Eye (tissue), 1 donor: ENCODE measurements at regions not wholly inside any gene's neighbourhood (a gene's known extent, or its start where the extent isn't known, plus 50 kb on each side); places are given as distances from the start of the nearest gene placed in this dataset.

ENCODE experiments used
- DNase-seq: peaks from one replicate; pipeline ENCODE4 v3.0.0-alpha.2; 2015

GRCh38 chr2:48912110-48912509 is 156.6 kb upstream of the LHCGR start:
- DNase-seq = peak; percentile 13

- no peak for DNase-seq
Measured at GRCh38 chr2:48910961-48911360, 155.4 kb upstream of the LHCGR start.

GRCh38 chr2:48906633-48907032 is 151.1 kb upstream of the LHCGR start:
- peak; percentile 14 for DNase-seq

- DNase-seq = no peak
Measured at GRCh38 chr2:48905696-48906095, 150.2 kb upstream of the LHCGR start.

- no peak for DNase-seq
Measured at GRCh38 chr2:48902521-48902920, 147.0 kb upstream of the LHCGR start.

- DNase-seq = no peak
Measured at GRCh38 chr2:48901416-48901815, 145.9 kb upstream of the LHCGR start.

- DNase-seq = no peak
Measured at GRCh38 chr2:48901015-48901343, 145.5 kb upstream of the LHCGR start.

- peak; percentile 67 for DNase-seq
Measured at GRCh38 chr2:48900321-48901014, 144.9 kb upstream of the LHCGR start.

GRCh38 chr2:48896870-48897269 is 141.3 kb upstream of the LHCGR start:
- no peak for DNase-seq

GRCh38 chr2:48890454-48891131 is 135.1 kb upstream of the LHCGR start:
- no peak for DNase-seq

- no peak for DNase-seq
Measured at GRCh38 chr2:48888066-48888465, 132.5 kb upstream of the LHCGR start.

GRCh38 chr2:48886919-48887318 is 131.4 kb upstream of the LHCGR start:
- DNase-seq = no peak

- DNase-seq = no peak
Measured at GRCh38 chr2:48885841-48886240, 130.3 kb upstream of the LHCGR start.

- DNase-seq = no peak
Measured at GRCh38 chr2:48883661-48884060, 128.1 kb upstream of the LHCGR start.

GRCh38 chr2:48874282-48874681 is 118.8 kb upstream of the LHCGR start:
- no peak for DNase-seq

- no peak for DNase-seq
Measured at GRCh38 chr2:48873666-48874065, 118.1 kb upstream of the LHCGR start.

- no peak for DNase-seq
Measured at GRCh38 chr2:48870942-48871341, 115.4 kb upstream of the LHCGR start.

- DNase-seq = no peak
Measured at GRCh38 chr2:48870503-48870902, 115.0 kb upstream of the LHCGR start.

- DNase-seq = no peak
Measured at GRCh38 chr2:48865704-48866103, 110.2 kb upstream of the LHCGR start.

- no peak for DNase-seq
Measured at GRCh38 chr2:48860380-48860779, 104.9 kb upstream of the LHCGR start.

- no peak for DNase-seq
Measured at GRCh38 chr2:48856657-48857056, 101.1 kb upstream of the LHCGR start.

- no peak for DNase-seq
Measured at GRCh38 chr2:48856144-48856543, 100.6 kb upstream of the LHCGR start.

GRCh38 chr2:48855142-48855541 is 99.6 kb upstream of the LHCGR start:
- DNase-seq = no peak

GRCh38 chr2:48854681-48855080 is 99.2 kb upstream of the LHCGR start:
- DNase-seq = no peak

GRCh38 chr2:48852938-48853337 is 97.4 kb upstream of the LHCGR start:
- no peak for DNase-seq
